ENCODE measurements at regions not wholly inside any gene's neighbourhood (a gene's known extent, or its start where the extent isn't known, plus 50 kb on each side); places are given as distances from the start of the nearest gene placed in this dataset.

DNA sequence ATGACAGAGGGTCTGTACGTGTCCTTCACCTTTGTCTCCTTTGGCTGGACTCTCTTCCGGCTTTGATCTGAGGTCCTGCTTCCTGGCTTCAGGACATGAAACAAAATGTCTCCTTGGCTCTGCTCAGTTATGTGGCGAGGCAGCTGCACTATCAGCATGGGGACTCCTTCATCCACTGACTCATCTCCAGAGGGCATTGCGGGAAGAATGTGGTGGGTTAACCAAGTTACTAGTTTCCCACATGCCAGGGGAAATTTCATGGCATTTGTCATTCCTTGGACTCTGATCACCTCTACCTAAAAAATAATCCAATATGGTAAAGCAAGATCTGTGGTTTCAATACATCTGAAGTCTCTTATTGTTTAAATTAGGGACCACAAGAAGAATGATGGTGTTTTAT, 259.7 kb downstream of the MED10 start:
- H3K27me3 ChIP-seq (ENCODE audit: control insufficient read depth, low read length) = no peaks in the 10 kb centered on the region
- H3F3A ChIP-seq (ENCODE audit: control insufficient read depth, insufficient read depth) = no peaks in the 10 kb centered on the region
- no peaks in the 10 kb centered on the region for H3K9me2 ChIP-seq (replicated peaks; ENCODE audit: control insufficient read depth, low read length)
- no peaks in the 10 kb centered on the region for H3K4me1 ChIP-seq (ENCODE audit: control insufficient read depth, low read length)
- H3K4me2 ChIP-seq (ENCODE audit: low read length) = no peak overlapping the region
- no peak overlapping the region for H3K4me3 ChIP-seq (ENCODE audit: low read length)
- H3K79me2 ChIP-seq (ENCODE audit: control insufficient read depth, low read length) = no peaks in the 10 kb centered on the region
- H3K27ac ChIP-seq (ENCODE audit: low read depth, low read length) = no peak overlapping the region
- TF ChIP-seq, protein P1, sequence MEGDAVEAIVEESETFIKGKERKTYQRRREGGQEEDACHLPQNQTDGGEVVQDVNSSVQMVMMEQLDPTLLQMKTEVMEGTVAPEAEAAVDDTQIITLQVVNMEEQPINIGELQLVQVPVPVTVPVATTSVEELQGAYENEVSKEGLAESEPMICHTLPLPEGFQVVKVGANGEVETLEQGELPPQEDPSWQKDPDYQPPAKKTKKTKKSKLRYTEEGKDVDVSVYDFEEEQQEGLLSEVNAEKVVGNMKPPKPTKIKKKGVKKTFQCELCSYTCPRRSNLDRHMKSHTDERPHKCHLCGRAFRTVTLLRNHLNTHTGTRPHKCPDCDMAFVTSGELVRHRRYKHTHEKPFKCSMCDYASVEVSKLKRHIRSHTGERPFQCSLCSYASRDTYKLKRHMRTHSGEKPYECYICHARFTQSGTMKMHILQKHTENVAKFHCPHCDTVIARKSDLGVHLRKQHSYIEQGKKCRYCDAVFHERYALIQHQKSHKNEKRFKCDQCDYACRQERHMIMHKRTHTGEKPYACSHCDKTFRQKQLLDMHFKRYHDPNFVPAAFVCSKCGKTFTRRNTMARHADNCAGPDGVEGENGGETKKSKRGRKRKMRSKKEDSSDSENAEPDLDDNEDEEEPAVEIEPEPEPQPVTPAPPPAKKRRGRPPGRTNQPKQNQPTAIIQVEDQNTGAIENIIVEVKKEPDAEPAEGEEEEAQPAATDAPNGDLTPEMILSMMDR (IDR thresholded peaks at IDR 0.05; ENCODE audit: low read depth, low read length, poor library complexity, severe bottlenecking) = no peak
- no peak for TF ChIP-seq EZH2phosphoT487 (IDR thresholded peaks at IDR 0.05; ENCODE audit: borderline replicate concordance, low read length)
- no peaks in the 10 kb centered on the region; the same call in 1 of the 2 replicates for H3K9me3 ChIP-seq (ENCODE audit: control insufficient read depth, insufficient read depth, low read length)
- no peaks in the 10 kb centered on the region for H4K20me1 ChIP-seq (ENCODE audit: control insufficient read depth, insufficient read depth, low read depth, low read length)
- H3K36me3 ChIP-seq (ENCODE audit: control insufficient read depth, low read length) = no peaks in the 10 kb centered on the region

GRCh38 chr5:6117212-6117611, 261.1 kb downstream of the MED10 start:
- Histone ChIP-seq H3K9me2 (replicated peaks; ENCODE audit: control insufficient read depth, low read length) (no peaks in the 10 kb centered on the region), H3K27me3 (ENCODE audit: control insufficient read depth, low read length) (no peaks in the 10 kb centered on the region), H3K79me2 (ENCODE audit: control insufficient read depth, low read length) (no peaks in the 10 kb centered on the region), H3K4me2 (ENCODE audit: low read length) (no peak overlapping the region), H3K36me3 (ENCODE audit: control insufficient read depth, low read length) (no peaks in the 10 kb centered on the region), H3K9me3 (ENCODE audit: control insufficient read depth, insufficient read depth, low read length) (no peaks in the 10 kb centered on the region), H3K27ac (ENCODE audit: low read depth, low read length) (no peak overlapping the region), H3K4me1 (ENCODE audit: control insufficient read depth, low read length) (no peaks in the 10 kb centered on the region), H4K20me1 (ENCODE audit: control insufficient read depth, insufficient read depth, low read depth, low read length) (no peaks in the 10 kb centered on the region), H3F3A (ENCODE audit: control insufficient read depth, insufficient read depth) (no peaks in the 10 kb centered on the region), H3K4me3 (ENCODE audit: low read length) (no peak overlapping the region)
- TF ChIP-seq EZH2phosphoT487 (IDR thresholded peaks at IDR 0.05; ENCODE audit: borderline replicate concordance, low read length) = no peak
- TF ChIP-seq, protein P1 (IDR thresholded peaks at IDR 0.05; ENCODE audit: low read depth, low read length, poor library complexity, severe bottlenecking) = no peak

GRCh38 chr5:6115852-6116251, 262.5 kb downstream of the MED10 start:
- no peaks in the 10 kb centered on the region for H4K20me1 ChIP-seq (ENCODE audit: control insufficient read depth, insufficient read depth, low read depth, low read length)
- no peak overlapping the region for H3K27ac ChIP-seq (ENCODE audit: low read depth, low read length)
- no peak overlapping the region for H3K4me3 ChIP-seq (ENCODE audit: low read length)
- TF ChIP-seq EZH2phosphoT487 (IDR thresholded peaks at IDR 0.05; ENCODE audit: borderline replicate concordance, low read length) = no peak
- no peaks in the 10 kb centered on the region for H3K79me2 ChIP-seq (ENCODE audit: control insufficient read depth, low read length)
- H3K4me1 ChIP-seq (ENCODE audit: control insufficient read depth, low read length) = no peaks in the 10 kb centered on the region
- H3K4me2 ChIP-seq (ENCODE audit: low read length) = no peak overlapping the region
- H3K36me3 ChIP-seq (ENCODE audit: control insufficient read depth, low read length) = no peaks in the 10 kb centered on the region
- no peaks in the 10 kb centered on the region for H3F3A ChIP-seq (ENCODE audit: control insufficient read depth, insufficient read depth)
- H3K9me3 ChIP-seq (ENCODE audit: control insufficient read depth, insufficient read depth, low read length) = no peaks in the 10 kb centered on the region
- H3K27me3 ChIP-seq (ENCODE audit: control insufficient read depth, low read length) = no peaks in the 10 kb centered on the region
- H3K9me2 ChIP-seq (replicated peaks; ENCODE audit: control insufficient read depth, low read length) = no peaks in the 10 kb centered on the region

- H3K27me3 ChIP-seq (ENCODE audit: control insufficient read depth, low read length) = no peaks in the 10 kb centered on the region
- H3K4me1 ChIP-seq (ENCODE audit: control insufficient read depth, low read length) = no peaks in the 10 kb centered on the region
- H3K27ac ChIP-seq (ENCODE audit: low read depth, low read length) = no peak overlapping the region
- no peak for TF ChIP-seq EZH2phosphoT487 (IDR thresholded peaks at IDR 0.05; ENCODE audit: borderline replicate concordance, low read length)
- TF ChIP-seq, protein P1 (IDR thresholded peaks at IDR 0.05; ENCODE audit: low read depth, low read length, poor library complexity, severe bottlenecking) = no peak
- no peaks in the 10 kb centered on the region for H3K79me2 ChIP-seq (ENCODE audit: control insufficient read depth, low read length)
- no peaks in the 10 kb centered on the region for H3K9me2 ChIP-seq (replicated peaks; ENCODE audit: control insufficient read depth, low read length)
- H3K4me3 ChIP-seq (ENCODE audit: low read length) = no peak overlapping the region
- no peaks in the 10 kb centered on the region for H3K36me3 ChIP-seq (ENCODE audit: control insufficient read depth, low read length)
- no peaks in the 10 kb centered on the region for H3K9me3 ChIP-seq (ENCODE audit: control insufficient read depth, insufficient read depth, low read length)
- H3F3A ChIP-seq (ENCODE audit: control insufficient read depth, insufficient read depth) = no peaks in the 10 kb centered on the region
- no peaks in the 10 kb centered on the region for H4K20me1 ChIP-seq (ENCODE audit: control insufficient read depth, insufficient read depth, low read depth, low read length)
- H3K4me2 ChIP-seq (ENCODE audit: low read length) = no peak overlapping the region
These were observed 265.8 kb downstream of the MED10 start for GRCh38 chr5:6112538-6112937.

Data from DOHH2 (cell line).